GM19468 (cell line): ENCODE measurements at regions not wholly inside any gene's neighbourhood (a gene's known extent, or its start where the extent isn't known, plus 50 kb on each side); places are given as distances from the start of the nearest gene placed in this dataset.
"Not testable (repeated sequence)": the region's sequence is repeated elsewhere in the genome, so short reads cannot be mapped to it uniquely, and the experiment has no call there.

ENCODE experiments used
- ATAC-seq: cut with Tn5 transposase; IDR thresholded peaks from one replicate; pipeline ENCODE4 v1.9.1; 2021; ENCODE audit warnings: mild to moderate bottlenecking, moderate library complexity, moderate number of reproducible peaks; ENCODE audit not compliant: unreplicated experiment; ENCODE audit errors: extremely low read depth

DNA sequence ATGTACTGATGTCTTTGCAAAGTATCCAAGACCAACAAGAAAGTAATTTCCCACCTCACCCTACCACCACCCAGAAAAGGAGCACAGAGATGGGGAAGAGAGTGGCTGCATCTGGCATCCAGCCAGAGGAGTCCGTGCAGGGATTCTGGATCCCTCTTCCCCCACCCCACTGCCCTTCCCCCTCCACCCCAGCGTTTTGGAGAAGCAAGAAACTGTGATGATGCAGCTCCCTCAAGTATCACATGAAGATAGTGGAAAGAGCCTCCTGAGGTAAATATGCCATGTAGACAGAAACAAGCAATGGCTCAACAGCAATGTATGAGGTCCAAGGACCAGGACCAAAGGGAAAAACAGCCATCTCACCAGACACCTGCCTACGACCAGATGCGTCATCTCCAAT is 153.8 kb downstream of the DEPDC1B start:
- ATAC-seq, result no peak

DNA sequence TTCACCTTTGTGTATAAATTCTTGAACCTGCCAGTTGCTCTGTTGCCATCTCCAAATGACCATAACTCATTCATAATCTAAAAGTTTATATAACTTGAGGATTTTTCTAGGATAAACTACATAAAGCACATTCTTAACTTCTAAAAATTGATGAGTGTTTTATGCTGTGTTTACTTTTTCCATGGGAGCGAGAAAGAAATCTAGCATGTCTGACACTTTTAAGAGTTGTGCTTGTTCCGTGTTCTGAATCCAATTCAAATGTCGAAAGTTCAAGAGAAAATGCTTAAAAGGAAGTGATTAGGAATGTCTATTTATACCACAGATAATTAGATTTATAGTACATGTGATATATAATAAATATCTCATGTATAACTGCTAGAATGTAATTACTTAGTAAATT is 154.4 kb downstream of the DEPDC1B start:
- no peak for ATAC-seq

DNA sequence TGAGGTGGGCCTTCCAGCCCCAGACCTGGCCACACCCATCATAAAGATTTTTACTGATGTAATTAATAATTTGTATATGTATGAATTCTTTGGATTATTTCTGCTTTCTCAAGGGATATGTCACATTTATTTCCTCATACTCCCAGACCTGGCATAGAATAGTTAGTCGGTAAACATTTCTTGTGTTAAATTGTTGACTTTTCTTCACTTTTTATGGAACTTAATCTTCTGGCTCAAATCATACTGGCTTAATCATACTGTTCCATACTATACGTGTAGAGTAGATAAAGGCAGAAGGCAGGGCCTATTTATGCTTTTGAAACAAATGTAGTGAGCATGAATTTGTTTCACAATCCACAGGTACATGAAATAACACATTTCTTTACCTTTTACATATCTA is 155.8 kb downstream of the DEPDC1B start:
- ATAC-seq, result no peak

DNA sequence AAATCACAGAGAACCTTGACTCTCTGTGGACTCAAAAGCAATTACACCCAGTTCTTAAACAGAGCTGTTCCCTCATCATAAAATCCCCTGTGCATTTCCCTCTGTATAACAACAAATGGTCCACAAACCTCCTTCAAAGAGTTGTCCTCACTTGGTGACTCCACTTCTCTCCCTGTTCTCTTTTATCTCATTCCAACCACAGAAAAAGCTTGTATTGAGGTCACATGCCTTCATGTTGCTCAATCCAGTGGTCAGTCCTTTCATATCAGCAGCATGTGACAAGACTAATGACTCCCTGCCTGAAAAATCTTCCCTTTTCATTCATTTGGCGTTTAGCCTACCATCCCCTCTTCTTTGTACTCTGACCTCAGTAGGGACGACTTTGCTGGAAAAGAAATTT is 158.0 kb downstream of the DEPDC1B start:
- ATAC-seq, result no peak

DNA sequence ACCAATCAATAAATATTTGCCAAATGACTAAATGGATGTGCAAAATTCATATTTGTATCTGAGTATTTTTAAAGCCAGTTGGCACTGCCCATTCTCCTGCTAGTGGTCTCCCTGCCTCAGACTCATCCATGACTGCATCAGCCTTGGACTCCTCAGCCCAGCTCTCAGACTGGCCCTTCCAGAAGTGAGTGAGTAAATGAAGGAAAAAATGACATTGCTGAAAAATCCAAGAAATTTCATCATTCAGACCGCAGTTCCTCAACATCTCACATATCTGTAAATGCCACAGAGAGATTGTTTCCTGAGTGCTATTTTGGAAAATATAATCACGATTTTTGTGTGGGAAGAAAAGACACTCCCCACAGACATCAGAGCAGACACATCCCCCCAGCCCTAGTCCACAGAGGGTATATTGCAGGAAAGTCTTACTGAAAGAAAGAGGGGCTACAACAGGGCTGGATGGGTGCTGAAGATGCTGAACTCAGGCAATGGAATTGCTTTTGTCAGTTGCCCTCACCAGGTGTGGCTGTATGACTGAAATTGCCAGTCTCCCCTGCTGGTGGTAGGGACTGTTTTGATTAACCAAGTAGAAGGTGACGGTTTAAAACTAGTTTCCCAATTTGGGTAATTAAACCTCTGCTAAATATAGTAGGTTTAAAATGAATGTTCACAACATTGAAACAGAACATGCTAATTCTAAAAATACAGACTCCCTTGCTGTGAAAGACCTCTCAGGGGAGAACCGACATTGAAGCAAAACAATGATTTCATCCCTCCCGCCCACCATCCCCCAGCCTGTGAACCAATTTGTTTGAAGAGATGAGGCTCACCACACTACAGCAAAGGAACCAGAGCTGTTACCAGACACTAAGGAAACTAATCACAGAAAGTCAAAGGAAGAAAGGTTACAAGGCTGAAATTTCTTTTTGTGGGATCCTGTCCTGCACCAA is 158.8 kb downstream of the DEPDC1B start:
- peak; percentile 64 for ATAC-seq

DNA sequence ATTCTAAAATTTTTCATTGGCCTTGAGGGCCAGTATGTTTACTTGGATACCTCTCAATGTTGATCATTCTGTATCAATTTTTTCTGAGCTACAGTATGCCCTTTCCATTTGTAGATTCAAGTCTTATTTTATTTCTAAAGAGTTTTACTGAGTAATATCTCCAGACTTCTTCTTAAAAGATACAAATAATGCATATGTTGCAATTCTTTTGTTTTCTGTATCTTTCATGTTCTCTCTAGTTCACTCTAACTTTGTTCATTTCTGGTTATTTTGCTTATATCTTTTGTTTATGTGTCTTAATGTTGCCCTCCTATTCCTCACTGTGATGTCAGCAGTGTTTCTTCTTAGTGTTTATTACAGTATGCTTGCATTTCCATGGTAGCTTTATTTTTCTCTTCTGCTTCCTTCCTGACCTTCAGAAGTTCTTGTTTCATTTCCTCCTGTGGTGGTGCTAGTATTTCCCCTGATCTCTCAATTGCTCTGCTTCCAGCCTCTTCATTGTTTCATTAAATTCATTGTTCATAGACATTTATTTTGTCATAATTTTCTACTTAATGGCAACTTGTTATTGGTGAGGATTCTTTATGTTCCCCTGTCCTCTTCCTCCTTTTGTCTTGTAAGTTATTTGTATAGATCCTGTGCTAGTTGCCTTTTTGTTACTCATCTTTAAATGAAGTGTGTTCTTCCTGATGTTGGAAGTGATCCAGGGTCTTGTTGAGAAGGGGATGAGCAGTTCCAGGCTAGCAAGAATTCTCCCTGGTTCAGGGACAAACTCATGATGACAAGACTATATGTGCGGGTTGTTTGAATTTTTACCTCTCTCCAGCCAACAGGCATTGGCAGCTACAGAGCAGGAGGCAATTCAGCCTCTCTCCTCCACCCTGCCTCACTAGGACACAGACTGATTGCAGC is 160.8 kb downstream of the DEPDC1B start:
- ATAC-seq, result no peak

DNA sequence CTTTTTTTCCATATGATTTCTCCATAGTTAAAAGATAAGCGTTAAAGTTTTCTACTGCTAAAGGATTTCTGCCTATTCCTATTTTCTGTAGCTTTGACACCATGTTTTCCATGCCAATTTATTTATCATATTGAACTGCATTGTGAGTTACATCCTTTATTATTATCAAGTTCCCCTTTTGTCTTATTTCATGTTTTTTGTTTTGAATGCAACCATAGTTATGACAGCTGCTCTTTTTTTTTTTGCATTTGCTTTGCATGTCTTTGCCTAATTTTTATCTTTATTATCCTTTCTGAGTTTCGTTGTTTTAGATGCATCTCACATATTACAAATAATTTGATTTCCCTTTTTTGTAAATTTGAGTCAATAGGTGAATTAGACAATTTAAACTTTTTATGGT is 161.5 kb downstream of the DEPDC1B start:
- no peak for ATAC-seq

DNA sequence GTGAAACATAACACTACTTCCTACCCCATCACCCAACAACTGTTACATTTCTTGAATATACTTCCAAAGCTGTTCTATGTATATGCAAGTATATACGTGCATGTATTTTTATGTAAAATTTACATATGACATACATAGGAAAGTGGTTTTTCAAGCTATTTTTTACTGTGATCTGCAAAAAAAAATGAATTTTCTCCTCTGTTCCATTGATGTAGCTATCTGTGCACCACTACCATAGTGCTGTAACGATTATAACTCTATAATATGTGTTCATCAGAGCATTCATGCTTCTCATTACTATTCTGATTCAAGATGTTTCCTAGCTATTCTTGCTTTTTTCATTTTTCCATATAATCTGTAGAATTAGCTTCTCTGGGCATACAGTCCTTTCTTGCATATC is 164.0 kb downstream of the DEPDC1B start:
- ATAC-seq, result no peak

DNA sequence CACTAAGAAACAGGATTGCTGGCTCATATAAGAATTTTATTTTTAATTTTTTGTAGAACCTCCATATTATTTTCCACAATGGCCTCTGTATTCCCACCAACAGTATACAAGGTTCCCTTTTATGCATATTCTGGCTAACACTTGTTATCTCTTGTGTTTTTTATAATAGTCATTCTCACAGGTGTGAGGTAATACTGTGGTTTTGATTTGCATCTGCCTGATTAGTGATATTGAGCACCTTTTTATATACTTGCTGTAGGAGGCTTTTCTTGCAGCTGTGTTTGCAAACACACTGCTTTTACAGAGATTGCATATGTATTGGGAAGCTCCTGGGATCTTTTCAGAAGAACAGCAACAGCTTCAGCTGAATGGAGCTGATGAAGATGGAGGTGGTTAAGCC is 164.8 kb downstream of the DEPDC1B start:
- no peak for ATAC-seq

DNA sequence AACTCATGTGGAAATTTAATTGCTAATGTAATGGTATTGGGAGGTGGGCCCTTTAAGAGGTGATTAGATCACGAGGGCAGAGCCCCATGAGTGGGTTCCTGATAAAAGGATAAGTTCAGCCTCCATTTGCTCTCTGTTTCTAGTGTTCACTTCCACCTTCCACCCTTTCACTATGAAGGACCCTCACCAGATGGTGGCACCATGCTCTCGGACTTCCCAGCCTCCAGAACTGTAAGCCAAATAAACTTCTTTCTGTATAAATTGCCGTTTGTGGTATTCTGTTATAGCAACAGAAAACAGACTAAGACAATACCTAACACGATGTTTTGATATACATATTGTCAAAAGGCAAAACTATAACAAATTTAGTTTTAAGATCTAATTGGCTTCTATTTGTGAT is 166.2 kb downstream of the DEPDC1B start:
- no peak for ATAC-seq

DNA sequence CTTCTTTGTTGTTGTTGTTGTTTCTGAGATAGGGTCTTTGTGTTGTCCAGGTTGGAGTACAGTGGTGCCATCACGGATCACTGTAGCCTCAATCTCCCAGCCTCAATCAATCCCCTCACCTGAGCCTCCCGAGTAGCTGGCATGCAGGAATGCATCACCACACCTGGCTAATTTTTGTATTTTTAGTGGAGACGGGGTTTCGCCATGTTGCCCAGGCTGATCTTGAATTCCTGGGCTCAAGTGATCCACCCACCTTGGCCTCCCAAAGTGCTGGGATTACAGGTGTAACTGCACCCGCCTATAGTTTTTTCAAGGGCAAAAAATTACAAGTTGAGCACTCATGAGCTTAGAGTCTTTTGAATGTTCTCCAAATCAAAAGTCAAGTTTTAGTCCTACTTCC is 167.2 kb downstream of the DEPDC1B start:
- not testable (repeated sequence) for ATAC-seq

DNA sequence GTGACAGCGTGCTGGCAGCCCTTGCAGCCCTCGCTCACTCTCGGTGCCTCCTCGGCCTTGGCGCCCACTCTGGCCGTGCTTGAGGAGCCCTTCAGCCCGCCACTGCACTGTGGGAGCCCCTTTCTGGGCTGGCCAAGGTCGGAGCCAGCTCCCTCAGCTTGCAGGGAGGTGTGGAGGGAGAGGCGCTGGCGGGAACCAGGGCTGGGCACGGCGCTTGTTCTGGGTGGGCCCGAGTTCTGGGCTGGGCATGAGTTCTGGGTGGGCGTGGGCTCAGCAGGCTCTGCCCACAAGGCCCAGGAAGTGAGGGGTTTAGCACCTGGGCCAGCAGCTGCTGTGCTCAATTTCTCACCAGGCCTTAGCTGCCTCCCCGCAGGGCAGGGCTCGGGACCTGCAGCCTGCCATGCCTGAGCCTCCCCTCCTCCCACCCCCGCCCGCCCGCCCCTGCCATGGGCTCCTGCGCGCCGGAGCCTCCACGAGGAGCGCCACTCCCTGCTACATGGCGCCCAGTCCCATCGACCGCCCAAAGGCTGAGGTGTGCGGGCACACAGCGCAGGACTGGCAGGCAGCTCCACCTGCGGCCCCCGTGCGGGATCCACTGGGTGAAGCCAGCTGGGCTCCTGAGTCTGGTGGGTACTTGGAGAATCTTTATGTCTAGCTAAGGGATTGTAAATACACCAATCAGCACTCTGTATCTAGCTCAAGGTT is 169.7 kb downstream of the DEPDC1B start:
- not testable (repeated sequence) for ATAC-seq

DNA sequence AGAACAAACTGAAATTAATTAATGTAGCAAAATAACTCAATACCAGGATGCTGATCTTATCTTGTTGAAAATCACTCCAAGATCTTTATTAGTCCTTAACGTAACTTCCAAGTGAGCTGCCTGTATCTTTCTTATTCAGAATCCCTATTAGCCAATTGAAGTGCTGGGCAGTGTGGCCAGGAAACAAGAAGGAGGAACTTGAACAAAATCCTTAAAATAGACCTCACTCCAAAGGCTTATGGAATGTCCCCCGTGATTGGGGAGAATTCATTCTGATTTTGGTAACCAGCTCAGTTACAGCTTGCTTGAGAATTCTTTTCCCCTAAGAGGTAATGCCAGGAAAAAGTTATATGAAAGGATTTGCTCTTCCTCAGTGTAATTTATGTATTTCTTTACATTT is 171.0 kb downstream of the DEPDC1B start:
- ATAC-seq, result no peak

DNA sequence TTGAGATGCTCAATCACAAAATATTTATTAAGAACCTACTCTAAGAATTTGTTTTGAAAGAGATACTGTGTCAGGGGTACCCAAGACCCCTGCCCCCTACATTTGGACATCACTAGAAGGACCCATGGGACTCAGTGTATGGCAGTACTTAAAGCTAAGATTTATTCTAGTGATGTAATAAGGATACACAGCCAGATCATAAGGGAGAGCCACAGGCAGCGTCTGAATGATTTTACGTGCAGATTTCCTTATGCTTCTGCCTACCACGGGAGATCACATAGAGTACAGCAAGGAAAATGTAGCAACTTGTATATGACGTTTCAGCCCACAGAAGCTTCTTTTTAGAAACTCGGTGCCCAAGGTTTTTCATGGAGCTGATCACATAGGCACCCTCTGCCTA is 172.9 kb downstream of the DEPDC1B start:
- ATAC-seq, result no peak

DNA sequence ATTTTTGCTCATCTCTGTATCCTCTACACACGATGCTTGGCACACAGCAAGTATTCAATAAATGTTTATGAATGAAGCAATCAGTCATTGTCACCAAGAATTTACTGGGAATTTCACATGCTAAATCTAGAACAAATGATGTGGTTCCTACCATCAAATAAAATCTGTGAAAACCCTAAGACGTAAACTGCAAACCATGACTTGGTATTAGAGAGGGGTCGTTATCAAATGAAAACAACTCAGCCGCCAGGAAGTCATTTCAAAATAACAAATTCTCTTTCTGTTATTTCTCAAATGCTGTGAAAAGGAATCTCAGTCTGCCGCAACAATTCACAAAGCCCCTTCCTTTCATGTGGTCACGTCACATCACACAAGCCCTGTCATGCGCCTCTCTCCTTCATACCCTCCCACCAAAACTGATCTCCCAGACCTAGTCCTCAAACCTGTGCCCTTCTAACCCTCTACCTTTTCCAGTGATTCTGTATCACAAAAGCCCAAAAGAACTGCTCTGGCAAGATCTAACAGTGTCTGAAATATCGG is 173.6 kb downstream of the DEPDC1B start:
- ATAC-seq, result no peak

DNA sequence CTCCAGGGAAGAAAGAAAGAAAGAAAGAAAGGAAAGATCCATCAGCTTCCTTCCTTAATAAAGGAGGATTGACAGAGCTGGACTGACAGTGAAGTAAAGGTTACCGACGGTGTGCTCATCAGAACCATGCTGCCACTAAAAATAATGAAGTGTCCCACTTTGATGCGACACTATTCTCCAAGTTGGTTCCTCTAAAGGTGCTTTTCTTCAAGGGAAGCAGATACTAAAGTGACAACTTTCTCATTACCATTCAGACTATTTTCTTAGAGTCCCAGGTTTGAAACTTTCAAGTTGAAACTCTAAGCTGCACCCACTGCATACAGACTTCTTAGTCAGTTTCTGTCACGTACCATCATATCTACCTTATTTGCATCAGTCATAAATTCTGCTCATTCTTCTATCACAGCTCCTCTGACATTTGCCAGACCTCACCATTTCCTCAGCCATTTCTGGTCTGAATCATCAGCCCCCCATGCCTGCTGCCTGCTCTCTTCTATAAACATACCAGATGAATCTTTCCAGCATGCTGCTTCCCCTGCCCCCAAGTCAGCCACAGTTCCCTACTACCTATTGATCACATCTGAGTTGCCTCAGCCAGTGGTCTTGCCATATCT is 177.6 kb downstream of the DEPDC1B start:
- ATAC-seq, result peak; percentile 36

DNA sequence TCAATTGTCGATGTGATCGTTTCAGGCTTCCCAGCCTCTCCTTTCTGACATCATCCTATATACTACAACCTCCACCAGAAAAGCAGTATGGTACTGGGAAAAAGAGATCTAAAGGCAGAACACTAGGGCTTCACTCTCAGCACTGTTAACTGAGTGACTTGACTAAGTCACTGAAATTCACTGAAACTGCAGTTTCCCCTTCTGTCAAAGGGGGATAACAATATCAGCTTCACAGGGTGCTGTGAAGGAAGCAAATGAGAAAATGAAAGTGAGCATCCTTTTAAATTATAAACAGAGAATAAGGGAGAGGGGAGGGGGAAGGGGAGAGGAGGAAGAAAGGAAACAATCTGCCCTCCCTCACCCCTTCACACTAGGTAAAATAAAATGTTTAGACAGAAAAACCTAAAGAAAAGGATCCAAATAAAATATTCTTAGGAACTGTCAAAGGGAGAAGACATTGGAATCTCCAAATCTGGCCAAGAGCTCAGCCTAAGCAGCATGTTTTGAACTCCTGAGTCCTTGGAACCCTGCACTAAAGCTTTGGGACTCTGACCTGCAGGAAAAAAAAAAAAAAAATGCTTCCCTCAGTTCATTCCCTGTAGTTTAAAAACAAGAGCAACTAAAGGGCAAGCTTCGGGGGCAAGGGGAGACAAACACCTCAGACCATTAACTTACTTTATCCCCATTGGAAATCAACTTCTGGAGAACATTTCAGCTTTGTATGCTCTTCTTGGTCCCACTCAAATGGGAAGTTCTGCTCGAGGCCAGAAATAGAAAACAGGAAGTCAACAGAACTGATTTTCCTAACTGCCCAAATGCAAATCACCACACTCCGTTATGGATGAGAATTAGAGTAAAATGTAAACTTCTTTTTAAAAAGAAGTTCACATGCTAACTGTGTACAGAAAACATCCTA is 178.3 kb downstream of the DEPDC1B start:
- peak; percentile 51 for ATAC-seq

DNA sequence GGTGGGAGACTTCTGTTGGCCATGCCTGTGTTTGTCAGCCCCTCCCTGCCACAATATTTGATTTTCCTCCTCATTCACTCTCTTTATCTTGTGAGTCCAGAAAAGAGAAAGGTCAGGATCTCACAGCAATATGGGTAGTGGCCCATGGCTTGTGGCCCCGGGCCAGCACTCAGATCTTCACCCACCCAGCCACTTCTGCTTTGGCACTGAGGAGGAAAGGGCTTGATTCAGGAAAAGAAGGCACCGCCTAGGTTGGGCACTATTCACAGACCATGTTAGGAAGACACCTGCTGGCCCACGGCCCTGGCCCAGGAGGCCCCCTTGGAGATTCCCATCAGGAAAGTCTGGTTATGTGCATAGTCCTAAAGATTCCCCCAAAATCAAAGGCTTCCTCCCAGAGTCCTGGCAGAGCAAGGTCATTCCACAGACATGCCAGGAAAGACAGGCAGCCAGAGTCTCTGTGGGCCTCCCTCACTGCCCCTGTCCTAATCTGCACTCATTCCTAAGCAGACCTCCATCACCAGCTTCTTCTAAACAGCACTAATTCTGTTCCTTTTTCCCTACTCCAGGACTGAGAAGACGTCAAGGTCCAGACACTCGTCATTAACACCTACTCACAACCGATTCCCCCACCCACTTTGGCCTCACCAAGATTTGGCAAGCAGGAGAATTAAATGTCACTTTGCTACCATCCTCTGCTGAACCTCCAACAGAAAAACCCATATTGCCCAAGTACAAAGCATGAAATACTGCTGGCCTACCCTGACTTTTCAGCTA is 179.3 kb downstream of the DEPDC1B start:
- ATAC-seq, result no peak
